HepG2 (cell line): ENCODE measurements at regions not wholly inside any gene's neighbourhood (a gene's known extent, or its start where the extent isn't known, plus 50 kb on each side); places are given as distances from the start of the nearest gene placed in this dataset.
A peak's percentile ranks its signal among the peaks of the same experiment; 100 is the strongest.

ENCODE experiments used
- ATAC-seq: fragments of 200-7000 bp; cut with Tn5 transposase; 3 replicates; pipeline ENCODE4 v1.9.1; 2020; ENCODE audit warnings: mild to moderate bottlenecking, moderate library complexity
- BruUV-seq: library from RNA; stranded (reverse); fragments of 400-500 nt; replicated peaks from 2 replicates; lab custom pipeline; 2021; lab: Mats Ljungman, UMichigan
- CTCF ChIA-PET: fragments of 300-600 bp; formaldehyde crosslinking; extraction: SDS; loops from one replicate; lab custom pipeline; 2021; ENCODE audit warnings: low total read pairs, inconsistent platforms, low intra/inter-chr PET ratio; lab: Yijun Ruan, JAX
- POLR2A ChIA-PET: fragments of 350-600 bp; sonication (Branson Sonifier 250); formaldehyde crosslinking; loops from one replicate; lab custom pipeline; 2020; ENCODE audit warnings: antibody characterized with exemption, inconsistent platforms; lab: Yijun Ruan, JAX
- DNase-seq: peaks from one replicate; pipeline ENCODE4 v3.0.0-alpha.2; 2015; ENCODE audit warnings: low spot score
- FAIRE-seq: peaks from 3 replicates; lab custom pipeline; 2011; peaks lifted over from hg19 to GRCh38; lab: Jason Lieb, UNC
- H2AFZ ChIP-seq: one replicate; pipeline ENCODE4 v1.6.1; 2011; ENCODE audit warnings: low read length, inconsistent platforms
- H3K27ac ChIP-seq: fragments of 300-600 bp; 3 replicates; pipeline ENCODE4 v1.8.0; 2011; ENCODE audit warnings: mixed run types, mild to moderate bottlenecking, mixed read lengths, low read length, inconsistent platforms; ENCODE audit not compliant: insufficient read depth; ENCODE audit errors: extremely low read length
- H3K27me3 ChIP-seq, 2 experiments: fragments of 200-600 bp in 1 of 2; 2 replicates in 1 of 2; 3 replicates in 1 of 2; pipeline versions ENCODE4 v1.6.0 to v1.8.0; 2011; ENCODE audit warnings: low read length in 2 of 2, mild to moderate bottlenecking in 2 of 2, moderate library complexity in 2 of 2, inconsistent platforms in 1 of 2; ENCODE audit not compliant: insufficient read depth in 2 of 2, control insufficient read depth in 1 of 2
- H3K36me3 ChIP-seq, 2 experiments: fragments of 200-600 bp in 1 of 2; replicated peaks in 1 of 2; 2 replicates in 1 of 2; 3 replicates in 1 of 2; pipeline versions ENCODE4 v1.5.1 to v1.8.0; 2011; ENCODE audit warnings: low read length in 2 of 2, inconsistent platforms in 1 of 2; ENCODE audit not compliant: insufficient read depth in 2 of 2, control insufficient read depth in 1 of 2
- H3K4me1 ChIP-seq: 2 replicates; pipeline ENCODE4 v1.5.1; 2012; ENCODE audit warnings: low read length, inconsistent platforms; ENCODE audit not compliant: insufficient read depth
- H3K4me2 ChIP-seq: 2 replicates; pipeline ENCODE4 v1.6.0; 2011; ENCODE audit warnings: low read depth, low read length, inconsistent platforms
- H3K4me3 ChIP-seq, 3 experiments: fragments of 200-600 bp in 1 of 3; sonication (generic), shearing (Covaris generic) in 1 of 3; replicated peaks in 1 of 3; 2 replicates each; pipeline ENCODE4 v1.5.1; 2011 to 2016; ENCODE audit warnings: low read length in 3 of 3, inconsistent platforms in 2 of 3, low read depth in 2 of 3, mild to moderate bottlenecking in 2 of 3, control low read depth in 1 of 3, mixed read lengths in 1 of 3; ENCODE audit not compliant: insufficient read depth in 1 of 3
- H3K79me2 ChIP-seq: one replicate; pipeline ENCODE4 v1.6.1; 2011; ENCODE audit warnings: low read length, inconsistent platforms; ENCODE audit not compliant: insufficient read depth
- H3K9ac ChIP-seq: 2 replicates; pipeline ENCODE4 v1.6.0; 2011; ENCODE audit warnings: mild to moderate bottlenecking, low read depth, low read length, inconsistent platforms; ENCODE audit not compliant: insufficient read depth
- H3K9me3 ChIP-seq: 2 replicates; pipeline ENCODE4 v1.5.1; 2012; ENCODE audit warnings: mild to moderate bottlenecking, low read length
- H4K20me1 ChIP-seq: 2 replicates; pipeline ENCODE4 v1.6.0; 2011; ENCODE audit warnings: inconsistent platforms, mild to moderate bottlenecking, low read length, moderate library complexity; ENCODE audit not compliant: insufficient read depth
- HDAC1 ChIP-seq: sonication (generic); formaldehyde crosslinking; IDR thresholded peaks from 2 replicates; pipeline ENCODE4 v1.5.1; 2020; ENCODE audit warnings: mild to moderate bottlenecking, missing genetic modification reagents
- HNF4G ChIP-seq, 2 experiments: sonication (generic) in 1 of 2; formaldehyde crosslinking in 1 of 2; IDR thresholded peaks; 2 replicates each; pipeline versions ENCODE4 v1.4.0 to v1.6.1; 2011 to 2020; ENCODE audit warnings: borderline replicate concordance in 2 of 2, low read depth in 2 of 2, mild to moderate bottlenecking in 2 of 2, low read length in 1 of 2, missing genetic modification reagents in 1 of 2, moderate library complexity in 1 of 2
- HNRNPK ChIP-seq: fragments of 200-400 bp; formaldehyde crosslinking; IDR thresholded peaks from 2 replicates; pipeline ENCODE4 v1.6.1; 2018; ENCODE audit warnings: low read length, low read depth, moderate library complexity, mild to moderate bottlenecking; ENCODE audit not compliant: poor library complexity, severe bottlenecking
- PHF20 ChIP-seq: sonication (generic); formaldehyde crosslinking; IDR thresholded peaks from 2 replicates; pipeline ENCODE4 v1.5.0; 2020; ENCODE audit warnings: mild to moderate bottlenecking, missing genetic modification reagents
- RXRB ChIP-seq: IDR thresholded peaks from 2 replicates; pipeline ENCODE4 v1.6.1; 2016; ENCODE audit warnings: borderline replicate concordance, missing genetic modification reagents, missing compliant biosample characterization
- SMYD3 ChIP-seq: sonication (generic); formaldehyde crosslinking; IDR thresholded peaks from 2 replicates; pipeline ENCODE4 v1.8.1; 2023; ENCODE audit warnings: mild to moderate bottlenecking, missing genetic modification reagents
- ZBTB3 ChIP-seq: sonication (generic); formaldehyde crosslinking; IDR thresholded peaks from 2 replicates; pipeline ENCODE4 v1.4.0; 2020; ENCODE audit warnings: low read depth, mild to moderate bottlenecking, moderate library complexity, missing genetic modification reagents, borderline replicate concordance
- ZFP62 ChIP-seq: sonication (generic); formaldehyde crosslinking; IDR thresholded peaks from 2 replicates; pipeline ENCODE4 v1.4.0; 2020; ENCODE audit warnings: missing genetic modification reagents
- ZNF160 ChIP-seq: sonication (generic); formaldehyde crosslinking; IDR thresholded peaks from 2 replicates; pipeline ENCODE4 v1.8.0; 2022; ENCODE audit warnings: mild to moderate bottlenecking, inconsistent platforms, missing genetic modification reagents
- ZNF367 ChIP-seq: sonication (generic); formaldehyde crosslinking; IDR thresholded peaks from 2 replicates; pipeline ENCODE4 v1.4.0; 2020; ENCODE audit warnings: missing genetic modification reagents, borderline replicate concordance
- ZSCAN22 ChIP-seq: sonication (generic); formaldehyde crosslinking; IDR thresholded peaks from 2 replicates; pipeline ENCODE4 v1.4.0; 2020; ENCODE audit warnings: mild to moderate bottlenecking, missing genetic modification reagents
- WGBS: methylation state at CpG from one replicate; pipeline ENCODE4 v1.1.6; 2017; ENCODE audit warnings: low lambda C conversion rate; 5-methylcytosine and 5-hydroxymethylcytosine counted together
- in situ Hi-C: cut with HindIII; loops from 2 replicates; pipeline ENCODE4 v1.10.0; 2017; ENCODE audit warnings: low pct_unique_long_range_greater_than_20kb; ENCODE audit not compliant: extremely low pct_ligation_motif_present
- intact Hi-C: fragments of 100-400 bp; cut with micrococcal nuclease; formaldehyde crosslinking; loops from one replicate; pipeline ENCODE4 v1.10.0; 2022; ENCODE audit not compliant: unreplicated experiment

DNA sequence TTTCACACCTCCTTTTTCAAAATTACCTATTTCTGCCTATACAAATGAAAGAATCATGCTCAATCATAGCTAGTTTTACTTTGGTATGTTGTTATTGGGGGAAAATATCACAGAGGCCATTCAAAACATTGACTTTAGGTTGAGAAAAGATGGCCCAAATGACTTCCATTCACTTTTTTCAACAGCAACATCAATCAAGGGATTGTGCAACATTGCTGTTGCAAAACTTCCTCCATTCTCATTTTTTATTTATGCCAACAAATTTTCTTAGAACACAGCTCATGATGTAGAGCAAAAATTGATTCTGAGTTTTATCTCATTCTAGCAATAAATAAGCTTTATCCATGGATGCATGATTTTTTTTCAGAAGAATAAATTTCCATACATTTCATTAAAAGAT, 93.6 kb upstream of the RORB start (continued):
- TF ChIP-seq ZBTB3 (CRISPR knock-in tag) (no peak), HNF4G (IDR thresholded peaks at IDR 0.05; ENCODE audit: borderline replicate concordance, low read depth, low read length) (no peak), HNF4G (CRISPR knock-in tag; IDR thresholded peaks at IDR 0.05; ENCODE audit: borderline replicate concordance, low read depth) (no peak), HNRNPK (no peak), ZFP62 (CRISPR knock-in tag) (no peak), HDAC1 (no peak), ZNF367 (CRISPR knock-in tag) (no peak), SMYD3 (no peak), RXRB (no peak), ZSCAN22 (CRISPR knock-in tag) (no peak)
- TF ChIP-seq, all 625 proteins: peak for 0

DNA sequence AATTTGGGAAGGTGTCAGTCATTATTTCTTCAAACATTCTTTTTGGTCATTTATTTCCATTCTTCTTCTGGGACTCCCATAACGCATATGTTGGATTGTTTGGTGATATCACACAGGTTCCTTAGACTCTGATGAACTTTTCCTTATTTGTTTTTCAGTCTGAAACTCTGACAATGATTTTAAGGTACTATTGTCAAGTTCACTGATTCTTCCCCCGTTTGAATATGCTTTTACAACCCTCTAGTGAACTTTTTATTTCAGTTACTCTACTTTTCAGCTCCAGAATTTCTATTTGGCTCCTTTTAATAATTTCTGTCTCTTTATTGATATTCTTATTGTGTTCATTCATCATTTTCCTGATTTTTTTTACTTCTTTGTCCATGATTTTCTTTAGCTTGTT, 92.5 kb upstream of the RORB start:
- ATAC-seq, result no peak
- intact Hi-C loops, result no loop called here

More for the DNA sequence above, 92.5 kb upstream of the RORB start:
- Histone ChIP-seq H3K4me2 (no peak overlapping the region), H3K4me1 (no peaks in the 10 kb centered on the region), H2AFZ (no peak overlapping the region), H3K9me3 (peaks cover 40% of the 10 kb centered on the region), H3K4me3 (no peak overlapping the region), H3K27ac (no peak overlapping the region), H3K36me3 (no peaks in the 10 kb centered on the region), H4K20me1 (no peaks in the 10 kb centered on the region), H3K9ac (no peak overlapping the region), H3K27me3 (no peaks in the 10 kb centered on the region), H3K79me2 (no peaks in the 10 kb centered on the region)
- FAIRE-seq (no peak), DNase-seq (no peak)
- POLR2A ChIA-PET, result no interaction called here
- TF ChIP-seq PHF20 (CRISPR knock-in tag) (no peak), ZNF160 (CRISPR knock-in tag) (peak; percentile 98)
- in situ Hi-C loops, result no loop called here
- WGBS, result 0% methylated on average over 2 of the region's 2 CpGs
- CTCF ChIA-PET, result no interaction called here
- no TSS peak for BruUV-seq
